ENCODE measurements at regions not wholly inside any gene's neighbourhood (a gene's known extent, or its start where the extent isn't known, plus 50 kb on each side); places are given as distances from the start of the nearest gene placed in this dataset.

GRCh38 chr20:1786486-1786885, 108.7 kb upstream of the SIRPA start:
- TF ChIP-seq POLR2A (IDR thresholded peaks at IDR 0.05) (no peak), CTCF (IDR thresholded peaks at IDR 0.05) (no peak)

Measured in Peyer's patch (tissue), 4 donors.